Cardiac fibroblast (primary cell): ENCODE measurements at regions not wholly inside any gene's neighbourhood (a gene's known extent, or its start where the extent isn't known, plus 50 kb on each side); places are given as distances from the start of the nearest gene placed in this dataset.

Experiments
- DNase-seq, 2 donors: peaks; one replicate each; pipeline versions ENCODE4 v3.0.0 to v3.0.0-alpha.2; 2010; ENCODE audit warnings: low read depth in 2 of 2
- H3K4me3 ChIP-seq, 2 donors: replicated peaks in 1 of 2; 1 replicate in 1 of 2; 2 replicates in 1 of 2; pipeline ENCODE4 v1.5.1; 2011; ENCODE audit warnings: low read depth in 2 of 2, low read length in 2 of 2, mild to moderate bottlenecking in 2 of 2, moderate library complexity in 1 of 2
- CTCF ChIP-seq: IDR thresholded peaks from one replicate; pipeline ENCODE4 v1.5.1; 2011; ENCODE audit warnings: low read depth, mild to moderate bottlenecking, low read length, inconsistent platforms

DNA sequence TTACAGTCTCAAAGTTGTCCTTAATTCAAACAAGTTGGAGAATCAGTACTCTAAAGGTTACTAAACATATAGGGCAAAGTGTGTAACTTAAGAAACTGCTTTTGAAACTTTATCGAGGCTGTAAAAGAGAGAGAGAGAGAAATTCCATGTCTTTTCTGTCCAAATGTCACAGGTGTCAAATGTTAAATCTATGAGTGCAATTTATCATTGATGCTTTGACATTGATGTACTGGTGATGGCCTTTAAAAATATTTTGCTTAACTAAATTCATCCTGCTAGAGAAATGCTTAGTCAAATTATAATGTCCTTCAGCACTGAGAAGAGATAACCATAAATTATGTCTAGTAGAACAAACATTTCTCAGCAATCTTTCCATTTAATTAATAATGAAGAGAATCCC, 1602.1 kb upstream of the TMEFF2 start:
- DNase-seq: no peak
- TF ChIP-seq CTCF: no peak
- no peak overlapping the region for H3K4me3 ChIP-seq

GRCh38 chr2:193793914-193794313, 1599.2 kb upstream of the TMEFF2 start:
- no peak overlapping the region for H3K4me3 ChIP-seq
- DNase-seq: peak; percentile 15 to 85
- no peak for TF ChIP-seq CTCF

DNA sequence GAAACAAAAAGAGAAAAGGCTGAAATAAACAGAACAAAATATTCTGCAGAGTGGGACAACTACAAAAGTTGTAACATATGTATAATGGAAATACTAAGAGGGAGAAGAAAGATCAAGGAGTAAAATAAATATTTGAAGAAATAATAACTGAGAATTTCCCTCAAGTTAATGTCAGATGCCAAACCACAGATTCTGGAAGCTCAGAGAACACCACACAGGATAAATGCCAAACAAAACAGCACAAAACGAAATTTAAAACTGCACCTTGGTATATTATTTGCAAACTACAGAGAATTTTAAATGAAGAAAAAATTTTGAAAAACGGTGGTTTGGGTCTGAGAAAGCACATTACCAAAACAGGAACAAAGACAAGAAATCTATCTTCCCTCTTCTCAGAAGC, 1588.9 kb upstream of the TMEFF2 start:
- TF ChIP-seq CTCF: no peak
- peak; percentile 11 to 40 for DNase-seq
- H3K4me3 ChIP-seq: no peak overlapping the region

DNA sequence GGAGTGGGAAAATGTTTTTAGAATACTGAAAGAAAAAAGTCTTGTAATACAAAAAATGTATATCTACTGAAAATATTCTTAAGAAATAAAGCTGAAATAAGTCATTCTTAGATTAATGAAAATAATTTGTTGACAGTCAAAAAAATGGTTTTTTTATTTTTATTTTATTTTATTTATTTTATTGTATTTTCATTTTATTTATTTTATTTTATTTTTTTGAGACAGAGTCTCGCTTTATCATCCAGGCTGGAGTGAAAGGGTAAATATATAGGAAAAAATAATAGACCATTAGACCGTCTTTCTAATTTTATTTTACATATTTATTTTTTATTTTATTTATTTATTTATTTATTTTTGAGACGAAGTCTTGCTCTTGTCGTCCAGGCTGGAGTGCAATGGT, 1583.6 kb upstream of the TMEFF2 start:
- TF ChIP-seq CTCF: no peak
- DNase-seq: no peak
- H3K4me3 ChIP-seq: no peak overlapping the region

DNA sequence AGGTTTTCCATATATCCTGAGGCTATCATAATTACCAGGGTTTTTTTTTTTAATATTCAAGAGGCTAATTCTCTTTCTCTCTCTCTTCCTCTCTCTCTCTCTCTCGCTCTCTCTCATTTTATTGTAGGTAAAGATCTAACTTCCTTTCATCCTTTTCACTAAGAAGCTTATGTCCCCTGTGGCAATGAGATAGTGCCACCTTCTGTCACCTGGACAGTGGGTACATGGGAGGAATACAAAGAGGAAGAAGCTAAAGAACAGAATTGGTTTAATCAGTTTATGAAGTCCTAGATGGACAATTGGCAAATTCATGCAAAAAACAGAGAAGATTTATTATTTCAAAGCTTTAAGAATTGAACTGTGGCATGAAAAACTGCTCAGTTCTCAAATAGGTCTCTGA, 1582.3 kb upstream of the TMEFF2 start:
- TF ChIP-seq CTCF: no peak
- DNase-seq: no peak
- no peak overlapping the region for H3K4me3 ChIP-seq

DNA sequence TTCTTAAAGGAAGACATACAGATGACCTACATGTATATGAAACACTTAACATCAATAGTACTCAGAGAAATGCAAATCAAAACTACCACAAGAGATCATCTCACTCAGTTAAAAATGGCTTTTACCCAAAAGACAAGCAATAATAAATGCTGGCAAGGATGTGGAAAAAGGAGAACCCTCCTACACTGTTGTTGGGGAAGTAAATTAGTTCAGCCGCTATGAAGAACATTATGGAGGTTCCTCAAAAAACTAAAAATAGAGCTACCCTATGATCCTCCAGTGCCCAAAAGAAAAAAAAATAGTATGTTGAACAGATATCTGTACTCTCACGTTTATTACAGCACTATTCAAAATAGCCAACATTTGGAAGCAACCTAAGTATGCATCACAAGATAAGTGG, 1579.4 kb upstream of the TMEFF2 start:
- no peak overlapping the region for H3K4me3 ChIP-seq
- no peak for DNase-seq

More for the DNA sequence above, 1579.4 kb upstream of the TMEFF2 start:
- TF ChIP-seq CTCF: no peak
